Stomach (tissue), 8 donors: ENCODE measurements at regions not wholly inside any gene's neighbourhood (a gene's known extent, or its start where the extent isn't known, plus 50 kb on each side); places are given as distances from the start of the nearest gene placed in this dataset.

ENCODE experiments used
- DNase-seq, 2 donors: peaks; one replicate each; pipeline versions ENCODE4 v3.0.0 to v3.0.0-alpha.2; 2013 to 2019
- H3K27ac ChIP-seq, 5 donors: fragments of 200-600 bp in 4 of 5; sonication (generic) in 4 of 5; one replicate each; pipeline ENCODE4 v1.5.1; 2013 to 2019; ENCODE audit warnings: mild to moderate bottlenecking in 1 of 5, moderate library complexity in 1 of 5
- H3K27me3 ChIP-seq, 3 donors: fragments of 200-600 bp; sonication (generic); one replicate each; pipeline ENCODE4 v1.5.1; 2017 to 2019; ENCODE audit warnings: mixed run types in 1 of 3
- H3K36me3 ChIP-seq, 4 donors: fragments of 200-600 bp; sonication (generic); 1 replicate in 3 of 4; 2 replicates in 1 of 4; pipeline ENCODE4 v1.5.1; 2016 to 2019
- H3K4me1 ChIP-seq, 4 donors: fragments of 200-600 bp; sonication (generic); one replicate each; pipeline ENCODE4 v1.5.1; 2016 to 2019
- H3K4me3 ChIP-seq, 4 donors: fragments of 200-600 bp; sonication (generic) in 3 of 4; one replicate each; pipeline ENCODE4 v1.5.1; 2016 to 2019; ENCODE audit warnings: mild to moderate bottlenecking in 1 of 4
- H3K9me3 ChIP-seq, 4 donors: fragments of 200-600 bp; sonication (generic); one replicate each; pipeline ENCODE4 v1.5.1; 2016 to 2019
- EP300 ChIP-seq: sonication (generic); formaldehyde crosslinking; IDR thresholded peaks from one replicate; pipeline ENCODE4 v1.6.1; 2017; ENCODE audit warnings: antibody characterized with exemption
- POLR2A ChIP-seq, 4 donors: fragments of 450-650 bp; IDR thresholded peaks; one replicate each; pipeline ENCODE4 v1.6.1; 2016; ENCODE audit warnings: antibody characterized with exemption in 4 of 4, control low read depth in 2 of 4, mild to moderate bottlenecking in 1 of 4, moderate library complexity in 1 of 4
- POLR2AphosphoS5 ChIP-seq, 3 donors: sonication (generic); formaldehyde crosslinking; IDR thresholded peaks; one replicate each; pipeline ENCODE4 v1.6.1; 2016; ENCODE audit warnings: antibody characterized with exemption in 3 of 3
- WGBS, 5 donors: extraction: QIAGEN DNeasy Blood & Tissue Kit in 3 of 5; methylation state at CpG; one replicate each; pipeline versions ENCODE4 v1.1.5 to v1.1.7; 2013 to 2018; 5-methylcytosine and 5-hydroxymethylcytosine counted together
- intact Hi-C: fragments of 100-400 bp; cut with DNase I; formaldehyde crosslinking; loops from one replicate; pipeline ENCODE4 v1.15.1; 2023; ENCODE audit warnings: low total_unique reads
- TF ChIP-seq, protein P1 (sequence below), 7 experiments: fragments of 450-650 bp in 4 of 7; fragments of 200-600 bp in 3 of 7; sonication (generic) in 3 of 7; IDR thresholded peaks; one replicate each; pipeline ENCODE4 v1.5.1; 2016 to 2019; ENCODE audit warnings: antibody characterized with exemption in 7 of 7, control low read depth in 2 of 7, mild to moderate bottlenecking in 1 of 7
- donor health status: healthy with polysubstance abuse.
- donor health status: Bipolar disorder and iron deficiency.
- donor health status: healthy.

- no peak for DNase-seq
- intact Hi-C loops: no loop called here
- no peak overlapping the region for H3K4me3 ChIP-seq
- no peaks in the 10 kb centered on the region for H3K27me3 ChIP-seq
- no peaks in the 10 kb centered on the region for H3K36me3 ChIP-seq
- no peak overlapping the region for H3K27ac ChIP-seq
- no peaks in the 10 kb centered on the region for H3K4me1 ChIP-seq
- TF ChIP-seq, protein P1, sequence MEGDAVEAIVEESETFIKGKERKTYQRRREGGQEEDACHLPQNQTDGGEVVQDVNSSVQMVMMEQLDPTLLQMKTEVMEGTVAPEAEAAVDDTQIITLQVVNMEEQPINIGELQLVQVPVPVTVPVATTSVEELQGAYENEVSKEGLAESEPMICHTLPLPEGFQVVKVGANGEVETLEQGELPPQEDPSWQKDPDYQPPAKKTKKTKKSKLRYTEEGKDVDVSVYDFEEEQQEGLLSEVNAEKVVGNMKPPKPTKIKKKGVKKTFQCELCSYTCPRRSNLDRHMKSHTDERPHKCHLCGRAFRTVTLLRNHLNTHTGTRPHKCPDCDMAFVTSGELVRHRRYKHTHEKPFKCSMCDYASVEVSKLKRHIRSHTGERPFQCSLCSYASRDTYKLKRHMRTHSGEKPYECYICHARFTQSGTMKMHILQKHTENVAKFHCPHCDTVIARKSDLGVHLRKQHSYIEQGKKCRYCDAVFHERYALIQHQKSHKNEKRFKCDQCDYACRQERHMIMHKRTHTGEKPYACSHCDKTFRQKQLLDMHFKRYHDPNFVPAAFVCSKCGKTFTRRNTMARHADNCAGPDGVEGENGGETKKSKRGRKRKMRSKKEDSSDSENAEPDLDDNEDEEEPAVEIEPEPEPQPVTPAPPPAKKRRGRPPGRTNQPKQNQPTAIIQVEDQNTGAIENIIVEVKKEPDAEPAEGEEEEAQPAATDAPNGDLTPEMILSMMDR (IDR thresholded peaks at IDR 0.05): no peak
- TF ChIP-seq POLR2A (IDR thresholded peaks at IDR 0.05): no peak
- H3K9me3 ChIP-seq: peaks cover 0 to 5% (median 0%) of the 10 kb centered on the region in 4 donors
Observed at GRCh38 chrX:94751611-94752010, 1077.6 kb downstream of the FAM133A start.

GRCh38 chrX:94752434-94753169 lies 1078.6 kb downstream of the FAM133A start:
- DNase-seq: no peak
- intact Hi-C loops: no loop called here
- H3K4me3 ChIP-seq: no peak overlapping the region
- H3K9me3 ChIP-seq: peaks cover 0 to 5% (median 0%) of the 10 kb centered on the region in 4 donors
- WGBS, 5 donors: 93 to 96% (median 94%) methylated on average over 3 of the region's 3 CpGs
- H3K27me3 ChIP-seq: no peaks in the 10 kb centered on the region
- no peaks in the 10 kb centered on the region for H3K4me1 ChIP-seq
- no peaks in the 10 kb centered on the region for H3K36me3 ChIP-seq
- TF ChIP-seq, protein P1 (IDR thresholded peaks at IDR 0.05): no peak
- no peak for TF ChIP-seq POLR2A (IDR thresholded peaks at IDR 0.05)
- no peak for TF ChIP-seq EP300
- TF ChIP-seq POLR2AphosphoS5 (IDR thresholded peaks at IDR 0.05): no peak
- H3K27ac ChIP-seq: no peak overlapping the region

GRCh38 chrX:94758130-94758529 lies 1084.1 kb downstream of the FAM133A start:
- intact Hi-C loops: no loop called here
- H3K4me3 ChIP-seq: no peak overlapping the region
- H3K9me3 ChIP-seq: peaks cover 0 to 5% (median 0%) of the 10 kb centered on the region in 4 donors
- H3K27me3 ChIP-seq: no peaks in the 10 kb centered on the region
- no peak overlapping the region for H3K27ac ChIP-seq
- H3K36me3 ChIP-seq: no peaks in the 10 kb centered on the region
- TF ChIP-seq EP300 (no peak), POLR2A (IDR thresholded peaks at IDR 0.05) (no peak), POLR2AphosphoS5 (IDR thresholded peaks at IDR 0.05) (no peak)
- TF ChIP-seq, protein P1 (IDR thresholded peaks at IDR 0.05): no peak
- no peaks in the 10 kb centered on the region for H3K4me1 ChIP-seq
- 22 to 42% (median 31%) methylated on average over 1 of the region's 1 CpG for WGBS, 5 donors
- no peak for DNase-seq

DNA sequence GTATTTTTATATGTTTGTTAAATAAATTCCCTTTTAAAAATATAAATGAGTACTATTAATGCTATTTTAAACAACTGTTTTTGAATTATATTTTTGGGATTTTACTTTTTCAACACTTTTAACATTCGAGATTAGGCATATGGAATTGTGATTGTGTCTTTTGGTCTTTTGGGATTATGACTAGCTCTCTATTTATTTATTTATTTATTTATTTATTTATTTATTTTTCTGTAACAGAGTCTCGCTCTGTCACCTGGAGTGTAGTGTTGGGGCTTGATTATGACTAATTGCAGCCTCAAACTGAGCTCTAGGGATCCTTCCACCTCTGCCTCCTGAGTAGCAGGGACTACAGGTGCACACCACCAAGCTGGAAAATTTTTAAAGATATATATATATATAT lies 1101.6 kb downstream of the FAM133A start:
- no peak for DNase-seq
- H3K27me3 ChIP-seq: no peaks in the 10 kb centered on the region
- no peak overlapping the region for H3K4me3 ChIP-seq
- H3K36me3 ChIP-seq: no peaks in the 10 kb centered on the region
- no peak for TF ChIP-seq POLR2AphosphoS5 (IDR thresholded peaks at IDR 0.05)
- no peak for TF ChIP-seq POLR2A (IDR thresholded peaks at IDR 0.05)
- intact Hi-C loops: no loop called here
- no peaks in the 10 kb centered on the region for H3K9me3 ChIP-seq
- 59 to 74% (median 70%) methylated on average over 2 of the region's 2 CpGs for WGBS, 5 donors
- no peaks in the 10 kb centered on the region for H3K4me1 ChIP-seq
- no peak overlapping the region for H3K27ac ChIP-seq

- no peak overlapping the region for H3K4me3 ChIP-seq
- WGBS, 5 donors: 95 to 100% (median 97%) methylated on average over 1 of the region's 1 CpG
- TF ChIP-seq POLR2AphosphoS5 (IDR thresholded peaks at IDR 0.05) (no peak), POLR2A (IDR thresholded peaks at IDR 0.05) (no peak), EP300 (no peak)
- TF ChIP-seq, protein P1 (IDR thresholded peaks at IDR 0.05): no peak
- intact Hi-C loops: no loop called here
- H3K36me3 ChIP-seq: no peaks in the 10 kb centered on the region
- no peaks in the 10 kb centered on the region for H3K4me1 ChIP-seq
- H3K27me3 ChIP-seq: peaks cover 0 to 6% (median 0%) of the 10 kb centered on the region in 3 donors
- H3K27ac ChIP-seq: no peak overlapping the region
- peaks cover 0 to 21% (median 9%) of the 10 kb centered on the region in 4 donors for H3K9me3 ChIP-seq
- DNase-seq: no peak
Observed at GRCh38 chrX:94813541-94813940, 1139.5 kb downstream of the FAM133A start.
